ENCODE measurements at regions not wholly inside any gene's neighbourhood (a gene's known extent, or its start where the extent isn't known, plus 50 kb on each side); places are given as distances from the start of the nearest gene placed in this dataset.

DNA sequence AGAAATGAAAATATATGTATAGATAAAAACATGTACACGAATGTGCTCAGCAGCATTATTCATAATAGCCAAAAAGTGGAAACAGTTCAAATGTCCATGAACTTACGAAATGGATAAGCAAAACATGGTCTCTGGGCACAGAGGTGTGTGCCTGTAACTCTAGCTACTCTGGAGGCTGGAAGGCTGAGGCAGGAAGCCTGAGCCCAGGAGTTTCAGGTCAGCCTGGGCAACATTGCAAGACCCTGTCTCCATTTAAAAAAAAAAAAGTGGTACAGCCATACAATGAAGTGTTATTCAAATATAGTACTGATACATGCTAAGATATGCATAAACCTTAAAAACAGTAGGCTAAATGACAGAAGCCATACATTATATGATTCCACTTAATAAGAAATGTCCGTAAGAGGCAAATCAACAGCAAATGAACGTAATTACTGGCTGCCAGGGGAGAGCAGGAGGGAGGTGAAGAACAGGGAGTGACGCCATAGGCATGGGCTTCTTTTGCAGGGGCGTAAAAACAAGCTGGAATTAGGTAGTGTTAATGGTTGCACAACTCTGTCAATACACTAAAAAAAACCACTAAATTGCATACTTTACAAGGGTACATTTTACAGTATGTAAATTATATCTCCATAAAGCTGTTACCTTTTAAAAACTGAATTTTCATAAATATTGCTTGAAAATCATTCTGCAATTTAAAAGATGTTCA is 87.2 kb upstream of the PLEKHM1 start:
- TF ChIP-seq POLR2AphosphoS5 (IDR thresholded peaks at IDR 0.05; ENCODE audit: low read depth, low read length): no peak
- TF ChIP-seq, protein P1, sequence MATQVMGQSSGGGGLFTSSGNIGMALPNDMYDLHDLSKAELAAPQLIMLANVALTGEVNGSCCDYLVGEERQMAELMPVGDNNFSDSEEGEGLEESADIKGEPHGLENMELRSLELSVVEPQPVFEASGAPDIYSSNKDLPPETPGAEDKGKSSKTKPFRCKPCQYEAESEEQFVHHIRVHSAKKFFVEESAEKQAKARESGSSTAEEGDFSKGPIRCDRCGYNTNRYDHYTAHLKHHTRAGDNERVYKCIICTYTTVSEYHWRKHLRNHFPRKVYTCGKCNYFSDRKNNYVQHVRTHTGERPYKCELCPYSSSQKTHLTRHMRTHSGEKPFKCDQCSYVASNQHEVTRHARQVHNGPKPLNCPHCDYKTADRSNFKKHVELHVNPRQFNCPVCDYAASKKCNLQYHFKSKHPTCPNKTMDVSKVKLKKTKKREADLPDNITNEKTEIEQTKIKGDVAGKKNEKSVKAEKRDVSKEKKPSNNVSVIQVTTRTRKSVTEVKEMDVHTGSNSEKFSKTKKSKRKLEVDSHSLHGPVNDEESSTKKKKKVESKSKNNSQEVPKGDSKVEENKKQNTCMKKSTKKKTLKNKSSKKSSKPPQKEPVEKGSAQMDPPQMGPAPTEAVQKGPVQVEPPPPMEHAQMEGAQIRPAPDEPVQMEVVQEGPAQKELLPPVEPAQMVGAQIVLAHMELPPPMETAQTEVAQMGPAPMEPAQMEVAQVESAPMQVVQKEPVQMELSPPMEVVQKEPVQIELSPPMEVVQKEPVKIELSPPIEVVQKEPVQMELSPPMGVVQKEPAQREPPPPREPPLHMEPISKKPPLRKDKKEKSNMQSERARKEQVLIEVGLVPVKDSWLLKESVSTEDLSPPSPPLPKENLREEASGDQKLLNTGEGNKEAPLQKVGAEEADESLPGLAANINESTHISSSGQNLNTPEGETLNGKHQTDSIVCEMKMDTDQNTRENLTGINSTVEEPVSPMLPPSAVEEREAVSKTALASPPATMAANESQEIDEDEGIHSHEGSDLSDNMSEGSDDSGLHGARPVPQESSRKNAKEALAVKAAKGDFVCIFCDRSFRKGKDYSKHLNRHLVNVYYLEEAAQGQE (IDR thresholded peaks at IDR 0.05; ENCODE audit: insufficient read depth in 1 of 2, low read depth in 2 of 2, low read length in 2 of 2): no peak
- TF ChIP-seq SIN3A (IDR thresholded peaks at IDR 0.05; ENCODE audit: borderline replicate concordance, insufficient read depth, low read length): no peak
- TF ChIP-seq TAF1 (IDR thresholded peaks at IDR 0.05; ENCODE audit: borderline replicate concordance, insufficient read depth, low read length): no peak

All from PFSK-1 (cell line).